ENCODE measurements at regions not wholly inside any gene's neighbourhood (a gene's known extent, or its start where the extent isn't known, plus 50 kb on each side); places are given as distances from the start of the nearest gene placed in this dataset.

DNA sequence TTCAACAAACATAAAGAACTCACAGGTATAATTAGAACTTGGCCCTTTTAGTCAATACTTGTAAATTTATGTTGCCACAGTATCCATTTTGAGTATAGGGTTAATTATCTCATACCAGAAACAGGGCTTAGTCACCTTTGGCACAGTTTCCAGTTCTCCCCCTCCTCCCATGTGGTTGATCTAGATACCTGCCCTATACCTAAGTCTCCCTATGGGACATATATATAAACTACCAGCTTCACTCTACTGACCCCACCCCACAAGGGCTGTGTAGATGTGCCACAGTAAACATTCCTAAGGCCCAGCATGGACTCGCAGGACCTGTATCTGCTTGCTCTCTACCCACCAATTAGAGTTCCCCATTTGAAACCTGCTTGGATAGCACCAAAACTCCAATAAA lies 371.7 kb upstream of the RND3 start:
- DNase-seq (ENCODE audit: low spot score) = no peak
- TF ChIP-seq, protein P1, sequence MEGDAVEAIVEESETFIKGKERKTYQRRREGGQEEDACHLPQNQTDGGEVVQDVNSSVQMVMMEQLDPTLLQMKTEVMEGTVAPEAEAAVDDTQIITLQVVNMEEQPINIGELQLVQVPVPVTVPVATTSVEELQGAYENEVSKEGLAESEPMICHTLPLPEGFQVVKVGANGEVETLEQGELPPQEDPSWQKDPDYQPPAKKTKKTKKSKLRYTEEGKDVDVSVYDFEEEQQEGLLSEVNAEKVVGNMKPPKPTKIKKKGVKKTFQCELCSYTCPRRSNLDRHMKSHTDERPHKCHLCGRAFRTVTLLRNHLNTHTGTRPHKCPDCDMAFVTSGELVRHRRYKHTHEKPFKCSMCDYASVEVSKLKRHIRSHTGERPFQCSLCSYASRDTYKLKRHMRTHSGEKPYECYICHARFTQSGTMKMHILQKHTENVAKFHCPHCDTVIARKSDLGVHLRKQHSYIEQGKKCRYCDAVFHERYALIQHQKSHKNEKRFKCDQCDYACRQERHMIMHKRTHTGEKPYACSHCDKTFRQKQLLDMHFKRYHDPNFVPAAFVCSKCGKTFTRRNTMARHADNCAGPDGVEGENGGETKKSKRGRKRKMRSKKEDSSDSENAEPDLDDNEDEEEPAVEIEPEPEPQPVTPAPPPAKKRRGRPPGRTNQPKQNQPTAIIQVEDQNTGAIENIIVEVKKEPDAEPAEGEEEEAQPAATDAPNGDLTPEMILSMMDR (IDR thresholded peaks at IDR 0.05; ENCODE audit: extremely low read depth, missing control alignments) = no peak

DNA sequence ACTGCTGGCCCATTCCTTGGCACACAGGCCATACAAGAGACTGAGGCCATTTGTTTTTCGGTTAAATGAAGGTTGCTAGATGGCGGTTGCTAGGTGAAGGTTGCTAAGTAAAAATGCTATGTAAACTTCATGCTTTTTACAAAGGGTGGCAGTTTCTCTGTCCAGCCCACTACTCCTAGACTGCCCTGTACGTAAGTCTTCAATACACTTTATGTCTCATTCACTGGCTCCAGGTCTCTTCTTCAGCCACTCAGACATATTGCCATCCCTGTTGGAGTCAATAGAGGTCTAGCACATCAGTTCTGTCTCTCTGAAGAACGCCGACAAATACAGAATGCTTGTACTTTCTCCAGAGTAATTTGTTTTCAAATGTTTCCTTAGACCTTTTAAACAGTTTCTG lies 370.9 kb upstream of the RND3 start:
- DNase-seq (ENCODE audit: low spot score) = no peak

DNA sequence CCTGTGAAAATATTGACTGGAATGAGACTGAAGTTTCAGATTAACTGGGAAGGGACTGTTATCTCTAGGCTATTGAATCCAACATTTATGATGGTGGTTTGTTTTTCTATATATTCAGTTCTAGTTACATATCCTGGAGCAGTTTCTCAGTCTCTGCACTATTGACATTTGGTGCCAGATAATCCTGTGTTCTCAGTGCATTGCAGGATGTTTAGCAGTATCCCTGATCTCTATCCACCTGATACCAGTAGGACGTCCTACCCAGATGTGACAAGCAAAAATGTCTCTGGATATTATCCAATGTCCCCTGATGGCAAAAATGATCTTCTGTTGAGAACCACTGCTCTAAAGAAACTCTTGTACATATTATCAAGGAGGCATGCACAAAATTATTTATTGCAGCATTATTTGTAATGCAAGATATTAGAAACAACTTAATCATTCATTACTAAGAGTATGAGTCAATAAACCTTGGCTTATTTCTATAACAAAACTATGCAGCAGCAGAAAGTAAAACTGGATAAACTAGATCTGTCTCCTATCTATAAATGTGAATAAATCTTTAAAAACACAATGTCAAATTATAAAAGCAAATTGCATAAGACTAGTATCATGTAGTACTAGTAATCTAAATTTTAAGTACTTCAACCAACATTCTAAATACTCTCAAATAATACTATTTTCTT lies 369.3 kb upstream of the RND3 start:
- DNase-seq (ENCODE audit: low spot score) = no peak

More for the DNA sequence above, 370.9 kb upstream of the RND3 start:
- TF ChIP-seq, protein P1 (IDR thresholded peaks at IDR 0.05; ENCODE audit: extremely low read depth, missing control alignments) = no peak

DNA sequence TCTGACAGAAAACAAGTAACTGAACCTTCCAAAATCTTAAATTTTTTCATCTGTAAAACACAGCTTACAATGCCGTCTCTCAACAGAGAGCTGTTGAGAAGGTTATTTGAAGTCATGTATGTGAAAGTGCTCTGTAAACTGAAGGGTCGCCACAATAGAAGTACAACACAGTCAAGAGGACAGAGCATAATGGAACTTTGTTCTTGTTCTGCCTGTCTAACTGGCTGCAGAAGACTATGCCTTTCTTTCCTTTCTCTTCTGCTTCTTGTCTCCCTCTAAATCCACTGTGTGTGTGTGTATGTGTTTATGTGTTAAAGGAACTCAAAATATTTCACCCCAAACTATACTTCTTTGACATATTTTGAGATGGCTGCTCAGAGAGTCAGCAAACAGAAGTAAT lies 365.8 kb upstream of the RND3 start:
- no peak for DNase-seq (ENCODE audit: low spot score)
- TF ChIP-seq, protein P1 (IDR thresholded peaks at IDR 0.05; ENCODE audit: extremely low read depth, missing control alignments) = no peak

More for the DNA sequence above, 369.3 kb upstream of the RND3 start:
- TF ChIP-seq, protein P1 (IDR thresholded peaks at IDR 0.05; ENCODE audit: extremely low read depth, missing control alignments) = no peak

DNA sequence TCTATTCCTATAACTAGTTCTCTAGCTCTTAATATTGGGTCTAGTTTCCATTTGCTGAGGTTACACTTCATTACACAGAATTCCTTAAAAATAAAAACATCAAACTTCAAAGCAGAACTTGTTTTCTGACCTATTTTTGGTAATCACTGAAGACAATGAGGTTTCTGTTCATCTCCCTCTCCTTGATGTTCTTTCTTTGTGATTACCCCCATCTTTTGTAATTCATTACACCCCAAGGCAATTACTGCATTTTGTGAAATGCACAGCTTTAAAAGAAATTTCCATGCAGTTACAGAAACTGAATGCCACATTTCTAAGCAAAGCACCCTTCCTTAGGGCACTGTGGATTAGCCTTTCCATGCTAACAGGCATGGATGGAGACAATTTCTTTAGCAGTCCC lies 363.2 kb upstream of the RND3 start:
- TF ChIP-seq, protein P1 (IDR thresholded peaks at IDR 0.05; ENCODE audit: extremely low read depth, missing control alignments) = no peak
- no peak for DNase-seq (ENCODE audit: low spot score)

DNA sequence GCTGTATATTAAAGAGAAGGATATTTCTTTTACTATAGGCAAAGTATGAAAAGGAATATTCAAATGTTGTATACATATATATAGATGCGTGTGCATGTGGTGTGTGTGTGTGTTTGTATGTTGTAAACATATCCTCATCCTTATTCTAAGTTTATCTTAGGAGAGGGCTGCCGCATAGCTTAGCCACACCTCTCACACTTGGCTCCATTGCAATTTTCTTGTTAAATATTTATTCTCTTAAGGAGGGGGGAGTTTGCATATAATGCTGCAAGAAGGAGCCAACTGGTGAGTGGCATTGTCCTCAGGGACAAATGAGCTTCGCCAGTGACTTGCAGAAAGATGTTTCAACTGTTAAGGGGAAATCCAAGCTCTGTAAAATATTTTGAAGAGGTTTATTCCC lies 360.1 kb upstream of the RND3 start:
- TF ChIP-seq, protein P1 (IDR thresholded peaks at IDR 0.05; ENCODE audit: extremely low read depth, missing control alignments) = no peak

DNA sequence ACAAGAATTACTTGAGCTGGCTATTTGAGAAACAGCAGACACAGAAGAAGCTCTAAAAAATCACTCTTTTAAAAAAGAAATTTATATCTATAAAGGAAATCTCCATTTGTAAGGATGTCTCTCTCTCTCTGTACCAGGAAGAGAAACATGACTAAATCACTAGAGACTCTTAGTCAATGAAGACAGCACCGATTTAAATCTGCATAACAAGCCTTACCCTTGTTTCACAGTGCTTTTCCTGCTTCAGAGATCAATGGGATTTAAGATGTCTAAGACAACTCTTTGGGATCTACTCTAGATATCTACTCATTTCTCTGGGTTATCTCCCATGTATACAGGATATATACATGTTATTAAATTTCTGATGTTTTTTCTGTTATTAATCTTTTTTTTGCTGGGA lies 359.2 kb upstream of the RND3 start:
- no peak for DNase-seq (ENCODE audit: low spot score)
- TF ChIP-seq, protein P1 (IDR thresholded peaks at IDR 0.05; ENCODE audit: extremely low read depth, missing control alignments) = no peak

More for the DNA sequence above, 360.1 kb upstream of the RND3 start:
- DNase-seq (ENCODE audit: low spot score) = no peak
